ENCODE measurements at regions not wholly inside any gene's neighbourhood (a gene's known extent, or its start where the extent isn't known, plus 50 kb on each side); places are given as distances from the start of the nearest gene placed in this dataset.

DNA sequence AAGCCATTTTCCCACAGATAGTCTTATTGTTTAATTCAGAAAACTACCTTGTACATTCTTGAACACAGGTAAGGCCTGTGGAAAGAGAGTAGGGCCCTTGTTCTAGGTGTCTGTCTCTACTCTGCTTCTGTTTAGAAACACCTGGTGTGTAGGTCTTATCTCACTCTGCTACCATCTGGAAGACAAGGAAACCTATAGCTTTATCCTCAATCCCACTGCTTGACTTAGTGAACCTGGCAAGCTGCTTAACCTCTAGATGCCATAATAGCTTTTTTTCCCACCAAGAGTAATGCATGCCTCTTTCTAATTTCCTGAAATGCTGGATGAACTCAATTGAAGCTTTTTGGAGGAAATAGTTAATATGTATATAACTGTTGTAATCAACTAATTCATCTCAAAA, 82.6 kb upstream of the RAP2B start:
- H3K79me2 ChIP-seq (ENCODE audit: insufficient read depth, low read length): no peaks in the 10 kb centered on the region

DNA sequence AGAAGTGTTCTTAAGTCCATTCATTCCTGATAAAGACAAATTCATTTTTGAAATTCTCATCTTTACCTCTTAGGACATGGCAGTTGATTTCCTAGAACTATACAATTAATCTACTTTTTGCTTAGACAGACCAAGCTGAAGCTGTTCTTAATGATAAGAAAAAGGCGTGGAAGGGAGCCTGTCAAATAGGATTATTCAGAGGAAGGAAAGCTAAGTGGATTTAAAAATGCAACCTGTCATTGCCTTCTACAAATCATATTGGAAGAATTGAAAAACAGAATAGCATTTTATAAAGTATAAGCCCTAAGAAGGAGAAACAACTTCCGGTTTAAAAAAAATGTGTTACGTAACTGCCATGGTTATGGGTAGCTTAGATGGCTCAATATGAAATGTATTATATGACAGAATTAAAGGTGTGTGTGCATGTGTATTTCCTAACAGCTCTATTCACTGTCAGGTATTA, 81.2 kb upstream of the RAP2B start:
- Histone ChIP-seq H2AFZ (ENCODE audit: low read depth, low read length) (no peak overlapping the region), H3K27me3 (ENCODE audit: insufficient read depth, low read length, poor library complexity) (no peaks in the 10 kb centered on the region), H3K79me2 (ENCODE audit: insufficient read depth, low read length) (no peaks in the 10 kb centered on the region), H3K9me3 (ENCODE audit: insufficient read depth, low read length, severe bottlenecking) (no peaks in the 10 kb centered on the region), H3K9ac (ENCODE audit: low read depth, low read length) (no peak overlapping the region), H3K4me1 (ENCODE audit: insufficient read depth, low read length) (no peaks in the 10 kb centered on the region), H3K4me2 (ENCODE audit: insufficient read depth, low read length) (no peak overlapping the region), H3K27ac (ENCODE audit: low read length) (no peak overlapping the region), H3K4me3 (ENCODE audit: low read depth in 1 of 2, low read length in 2 of 2) (no peak overlapping the region), H3K36me3 (ENCODE audit: insufficient read depth, low read length) (no peaks in the 10 kb centered on the region), H4K20me1 (ENCODE audit: insufficient read depth, low read length) (no peaks in the 10 kb centered on the region)
- DNase-seq (no peak), ATAC-seq (ENCODE audit: insufficient read depth, low read depth) (no peak)
- TF ChIP-seq EZH2 (IDR thresholded peaks at IDR 0.05; ENCODE audit: borderline replicate concordance, low read depth, low read length, severe bottlenecking): no peak
- TF ChIP-seq, protein P1, sequence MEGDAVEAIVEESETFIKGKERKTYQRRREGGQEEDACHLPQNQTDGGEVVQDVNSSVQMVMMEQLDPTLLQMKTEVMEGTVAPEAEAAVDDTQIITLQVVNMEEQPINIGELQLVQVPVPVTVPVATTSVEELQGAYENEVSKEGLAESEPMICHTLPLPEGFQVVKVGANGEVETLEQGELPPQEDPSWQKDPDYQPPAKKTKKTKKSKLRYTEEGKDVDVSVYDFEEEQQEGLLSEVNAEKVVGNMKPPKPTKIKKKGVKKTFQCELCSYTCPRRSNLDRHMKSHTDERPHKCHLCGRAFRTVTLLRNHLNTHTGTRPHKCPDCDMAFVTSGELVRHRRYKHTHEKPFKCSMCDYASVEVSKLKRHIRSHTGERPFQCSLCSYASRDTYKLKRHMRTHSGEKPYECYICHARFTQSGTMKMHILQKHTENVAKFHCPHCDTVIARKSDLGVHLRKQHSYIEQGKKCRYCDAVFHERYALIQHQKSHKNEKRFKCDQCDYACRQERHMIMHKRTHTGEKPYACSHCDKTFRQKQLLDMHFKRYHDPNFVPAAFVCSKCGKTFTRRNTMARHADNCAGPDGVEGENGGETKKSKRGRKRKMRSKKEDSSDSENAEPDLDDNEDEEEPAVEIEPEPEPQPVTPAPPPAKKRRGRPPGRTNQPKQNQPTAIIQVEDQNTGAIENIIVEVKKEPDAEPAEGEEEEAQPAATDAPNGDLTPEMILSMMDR (IDR thresholded peaks at IDR 0.05; ENCODE audit: borderline replicate concordance, extremely low read depth, low read length, poor library complexity, severe bottlenecking): no peak

More for the DNA sequence above, 82.6 kb upstream of the RAP2B start:
- H4K20me1 ChIP-seq (ENCODE audit: insufficient read depth, low read length): no peaks in the 10 kb centered on the region
- no peaks in the 10 kb centered on the region for H3K36me3 ChIP-seq (ENCODE audit: insufficient read depth, low read length)
- no peaks in the 10 kb centered on the region for H3K9me3 ChIP-seq (ENCODE audit: insufficient read depth, low read length, severe bottlenecking)
- no peak for DNase-seq
- no peak overlapping the region for H3K4me3 ChIP-seq (ENCODE audit: low read depth in 1 of 2, low read length in 2 of 2)
- H3K27me3 ChIP-seq (ENCODE audit: insufficient read depth, low read length, poor library complexity): no peaks in the 10 kb centered on the region
- ATAC-seq (ENCODE audit: insufficient read depth, low read depth): no peak
- TF ChIP-seq EZH2 (IDR thresholded peaks at IDR 0.05; ENCODE audit: borderline replicate concordance, low read depth, low read length, severe bottlenecking): no peak
- TF ChIP-seq, protein P1 (IDR thresholded peaks at IDR 0.05; ENCODE audit: borderline replicate concordance, extremely low read depth, low read length, poor library complexity, severe bottlenecking): no peak
- H3K9ac ChIP-seq (ENCODE audit: low read depth, low read length): no peak overlapping the region
- H2AFZ ChIP-seq (ENCODE audit: low read depth, low read length): no peak overlapping the region
- no peak overlapping the region for H3K27ac ChIP-seq (ENCODE audit: low read length)
- H3K4me2 ChIP-seq (ENCODE audit: insufficient read depth, low read length): no peak overlapping the region
- H3K4me1 ChIP-seq (ENCODE audit: insufficient read depth, low read length): no peaks in the 10 kb centered on the region

DNA sequence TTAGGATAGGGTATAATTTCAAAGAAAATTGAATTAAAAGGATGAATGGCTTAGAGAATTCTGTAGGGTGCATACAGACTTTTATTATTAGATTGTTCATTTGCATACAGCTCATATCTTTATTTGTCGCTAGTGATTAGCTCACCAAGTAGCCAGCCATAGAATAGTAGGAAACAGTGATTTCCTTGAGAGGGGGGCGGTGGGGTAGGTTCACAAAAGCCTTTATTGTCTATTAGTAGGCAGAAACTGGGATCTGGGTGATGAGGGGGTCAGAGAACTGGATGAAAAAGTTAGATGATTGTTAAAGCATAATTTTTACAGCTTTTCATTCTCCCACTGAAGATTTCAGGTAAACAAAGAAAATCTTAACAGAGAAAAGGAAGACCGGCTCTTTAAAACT, 77.6 kb upstream of the RAP2B start:
- ATAC-seq (ENCODE audit: insufficient read depth, low read depth): no peak
- no peaks in the 10 kb centered on the region for H3K27me3 ChIP-seq (ENCODE audit: insufficient read depth, low read length, poor library complexity)

More for the DNA sequence above, 77.6 kb upstream of the RAP2B start:
- no peak for DNase-seq
- H2AFZ ChIP-seq (ENCODE audit: low read depth, low read length): no peak overlapping the region
- H3K27ac ChIP-seq (ENCODE audit: low read length): no peak overlapping the region
- no peaks in the 10 kb centered on the region for H3K4me1 ChIP-seq (ENCODE audit: insufficient read depth, low read length)
- H3K4me2 ChIP-seq (ENCODE audit: insufficient read depth, low read length): no peak overlapping the region
- H3K79me2 ChIP-seq (ENCODE audit: insufficient read depth, low read length): no peaks in the 10 kb centered on the region
- H3K9me3 ChIP-seq (ENCODE audit: insufficient read depth, low read length, severe bottlenecking): no peaks in the 10 kb centered on the region
- H3K36me3 ChIP-seq (ENCODE audit: insufficient read depth, low read length): no peaks in the 10 kb centered on the region
- no peak overlapping the region for H3K4me3 ChIP-seq (ENCODE audit: low read depth in 1 of 2, low read length in 2 of 2)
- no peak overlapping the region for H3K9ac ChIP-seq (ENCODE audit: low read depth, low read length)
- TF ChIP-seq EZH2 (IDR thresholded peaks at IDR 0.05; ENCODE audit: borderline replicate concordance, low read depth, low read length, severe bottlenecking): no peak
- TF ChIP-seq, protein P1 (IDR thresholded peaks at IDR 0.05; ENCODE audit: borderline replicate concordance, extremely low read depth, low read length, poor library complexity, severe bottlenecking): no peak
- no peaks in the 10 kb centered on the region for H4K20me1 ChIP-seq (ENCODE audit: insufficient read depth, low read length)
